ENCODE measurements at regions not wholly inside any gene's neighbourhood (a gene's known extent, or its start where the extent isn't known, plus 50 kb on each side); places are given as distances from the start of the nearest gene placed in this dataset.

DNA sequence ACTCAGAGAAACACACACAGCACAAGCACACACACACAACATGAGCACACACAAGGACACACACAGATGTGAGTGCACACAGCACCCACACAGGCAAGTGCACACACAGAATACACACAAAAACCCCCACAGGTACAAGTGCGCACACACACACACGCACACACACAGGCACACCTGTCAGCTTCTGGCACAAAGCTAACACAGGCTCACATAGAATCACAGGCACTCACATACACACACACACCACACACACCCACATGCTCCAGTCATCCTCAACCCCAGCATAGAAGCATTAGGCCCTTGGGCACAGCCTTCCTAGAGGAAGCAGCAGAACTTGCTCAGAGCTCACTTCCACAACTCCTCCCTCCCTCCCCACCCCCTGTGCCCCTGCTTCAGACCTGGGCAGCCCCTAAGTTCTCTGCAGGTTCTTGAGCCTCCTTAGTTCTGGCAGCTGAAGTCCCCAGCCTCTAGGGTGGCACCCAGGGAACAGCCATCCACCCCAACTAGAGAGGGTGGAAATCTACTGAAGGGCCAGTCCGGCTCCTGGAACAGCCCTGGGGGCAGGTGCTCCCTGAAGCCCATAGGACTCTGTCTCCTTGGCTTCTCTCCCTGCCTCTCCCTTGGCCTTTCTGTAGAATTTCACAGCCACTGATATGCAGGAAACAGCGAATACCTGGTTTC is 129.9 kb upstream of the VSTM2B start:
- DNase-seq (ENCODE audit: insufficient read length, low spot score) (no peak), FAIRE-seq (no peak)
- TF ChIP-seq SPI1 (IDR thresholded peaks at IDR 0.05; ENCODE audit: low read depth, low read length) (no peak), PAX5 (IDR thresholded peaks at IDR 0.05; ENCODE audit: insufficient read depth, low read length, severe bottlenecking) (no peak), TAF1 (IDR thresholded peaks at IDR 0.05; ENCODE audit: low read depth, low read length) (no peak), POLR2A (IDR thresholded peaks at IDR 0.05; ENCODE audit: low read depth, low read length) (no peak), POLR2AphosphoS5 (IDR thresholded peaks at IDR 0.05; ENCODE audit: low read depth, low read length) (no peak), POU2F2 (IDR thresholded peaks at IDR 0.05; ENCODE audit: low read depth, low read length) (no peak)

DNA sequence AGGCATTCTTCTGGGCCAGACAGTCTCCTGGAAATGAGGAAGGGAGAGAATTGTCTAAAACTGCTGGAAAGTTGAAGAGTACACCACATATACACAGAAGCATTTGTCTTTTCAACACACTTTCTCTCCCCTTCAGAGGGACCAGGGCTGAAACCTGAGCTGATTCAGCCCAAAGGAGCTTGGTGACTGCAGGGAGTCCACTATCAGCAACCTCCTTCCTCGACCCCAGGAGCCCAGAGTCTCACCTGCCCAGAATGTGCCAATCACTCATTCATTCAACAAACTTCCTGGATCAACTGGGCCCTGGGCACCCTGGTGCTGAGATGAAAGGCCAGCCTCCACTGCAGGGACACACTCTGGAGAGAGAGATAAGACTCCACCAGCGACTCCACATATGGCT is 128.9 kb upstream of the VSTM2B start:
- FAIRE-seq, result no peak
- DNase-seq (ENCODE audit: insufficient read length, low spot score), result no peak
- no peak for TF ChIP-seq TAF1 (IDR thresholded peaks at IDR 0.05; ENCODE audit: low read depth, low read length)
- TF ChIP-seq SPI1 (IDR thresholded peaks at IDR 0.05; ENCODE audit: low read depth, low read length), result no peak
- TF ChIP-seq POLR2A (IDR thresholded peaks at IDR 0.05; ENCODE audit: low read depth, low read length), result no peak
- TF ChIP-seq PAX5 (IDR thresholded peaks at IDR 0.05; ENCODE audit: insufficient read depth, low read length, severe bottlenecking), result no peak
- TF ChIP-seq POU2F2 (IDR thresholded peaks at IDR 0.05; ENCODE audit: low read depth, low read length), result no peak
- no peak for TF ChIP-seq POLR2AphosphoS5 (IDR thresholded peaks at IDR 0.05; ENCODE audit: low read depth, low read length)

- no peak for TF ChIP-seq TAF1 (IDR thresholded peaks at IDR 0.05; ENCODE audit: low read depth, low read length)
- TF ChIP-seq POLR2AphosphoS5 (IDR thresholded peaks at IDR 0.05; ENCODE audit: low read depth, low read length), result no peak
- FAIRE-seq, result no peak
These were observed 128.0 kb upstream of the VSTM2B start for GRCh38 chr19:29397748-29398147.

DNA sequence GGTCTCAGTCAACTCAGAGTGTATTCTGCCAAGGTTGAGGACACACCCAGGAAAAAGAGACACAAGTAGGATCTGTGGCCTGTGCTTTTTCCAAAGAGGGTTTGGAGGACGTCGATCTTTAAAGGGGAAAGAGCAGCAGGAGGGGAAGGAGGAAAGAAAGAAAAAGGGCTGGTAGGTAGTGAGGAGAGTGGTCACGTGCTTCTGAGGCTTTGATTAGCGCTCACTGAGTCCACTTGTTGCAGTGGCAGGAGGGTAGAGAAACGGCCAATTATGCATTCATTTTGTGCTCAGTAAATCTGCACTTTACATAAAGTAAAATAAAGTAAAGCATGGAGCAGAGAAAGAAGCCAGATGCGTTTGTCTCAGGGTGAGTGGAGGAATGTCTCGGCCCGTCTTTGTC is 126.0 kb upstream of the VSTM2B start:
- no peak for TF ChIP-seq PAX5 (IDR thresholded peaks at IDR 0.05; ENCODE audit: insufficient read depth, low read length, severe bottlenecking)
- TF ChIP-seq POLR2AphosphoS5 (IDR thresholded peaks at IDR 0.05; ENCODE audit: low read depth, low read length), result no peak
- TF ChIP-seq POLR2A (IDR thresholded peaks at IDR 0.05; ENCODE audit: low read depth, low read length), result no peak
- TF ChIP-seq POU2F2 (IDR thresholded peaks at IDR 0.05; ENCODE audit: low read depth, low read length), result no peak
- no peak for TF ChIP-seq SPI1 (IDR thresholded peaks at IDR 0.05; ENCODE audit: low read depth, low read length)
- TF ChIP-seq TAF1 (IDR thresholded peaks at IDR 0.05; ENCODE audit: low read depth, low read length), result no peak
- DNase-seq (ENCODE audit: insufficient read length, low spot score) (no peak), FAIRE-seq (no peak)

More at GRCh38 chr19:29397748-29398147, 128.0 kb upstream of the VSTM2B start:
- no peak for DNase-seq (ENCODE audit: insufficient read length, low spot score)

GRCh38 chr19:29400917-29401711 is 124.7 kb upstream of the VSTM2B start:
- no peak for TF ChIP-seq SPI1 (IDR thresholded peaks at IDR 0.05; ENCODE audit: low read depth, low read length)
- TF ChIP-seq POLR2AphosphoS5 (IDR thresholded peaks at IDR 0.05; ENCODE audit: low read depth, low read length), result no peak
- no peak for TF ChIP-seq TAF1 (IDR thresholded peaks at IDR 0.05; ENCODE audit: low read depth, low read length)
- TF ChIP-seq PAX5 (IDR thresholded peaks at IDR 0.05; ENCODE audit: insufficient read depth, low read length, severe bottlenecking), result no peak
- TF ChIP-seq POU2F2 (IDR thresholded peaks at IDR 0.05; ENCODE audit: low read depth, low read length), result no peak
- TF ChIP-seq POLR2A (IDR thresholded peaks at IDR 0.05; ENCODE audit: low read depth, low read length), result no peak
- no peak for DNase-seq (ENCODE audit: insufficient read length, low spot score)
- no peak for FAIRE-seq

GRCh38 chr19:29401712-29402421 is 123.9 kb upstream of the VSTM2B start:
- TF ChIP-seq POLR2A (IDR thresholded peaks at IDR 0.05; ENCODE audit: low read depth, low read length) (no peak), TAF1 (IDR thresholded peaks at IDR 0.05; ENCODE audit: low read depth, low read length) (no peak), SPI1 (IDR thresholded peaks at IDR 0.05; ENCODE audit: low read depth, low read length) (no peak), PAX5 (IDR thresholded peaks at IDR 0.05; ENCODE audit: insufficient read depth, low read length, severe bottlenecking) (no peak), POLR2AphosphoS5 (IDR thresholded peaks at IDR 0.05; ENCODE audit: low read depth, low read length) (no peak), POU2F2 (IDR thresholded peaks at IDR 0.05; ENCODE audit: low read depth, low read length) (no peak)
- no peak for DNase-seq (ENCODE audit: insufficient read length, low spot score)
- FAIRE-seq, result no peak

GRCh38 chr19:29402563-29402962 is 123.2 kb upstream of the VSTM2B start:
- TF ChIP-seq SPI1 (IDR thresholded peaks at IDR 0.05; ENCODE audit: low read depth, low read length), result no peak
- FAIRE-seq (no peak), DNase-seq (ENCODE audit: insufficient read length, low spot score) (no peak)

- TF ChIP-seq POLR2AphosphoS5 (IDR thresholded peaks at IDR 0.05; ENCODE audit: low read depth, low read length) (no peak), POU2F2 (IDR thresholded peaks at IDR 0.05; ENCODE audit: low read depth, low read length) (no peak), SPI1 (IDR thresholded peaks at IDR 0.05; ENCODE audit: low read depth, low read length) (no peak), TAF1 (IDR thresholded peaks at IDR 0.05; ENCODE audit: low read depth, low read length) (no peak), POLR2A (IDR thresholded peaks at IDR 0.05; ENCODE audit: low read depth, low read length) (no peak), PAX5 (IDR thresholded peaks at IDR 0.05; ENCODE audit: insufficient read depth, low read length, severe bottlenecking) (no peak)
- FAIRE-seq, result no peak
- DNase-seq (ENCODE audit: insufficient read length, low spot score), result no peak
These were observed 121.8 kb upstream of the VSTM2B start for GRCh38 chr19:29404015-29404414.

DNA sequence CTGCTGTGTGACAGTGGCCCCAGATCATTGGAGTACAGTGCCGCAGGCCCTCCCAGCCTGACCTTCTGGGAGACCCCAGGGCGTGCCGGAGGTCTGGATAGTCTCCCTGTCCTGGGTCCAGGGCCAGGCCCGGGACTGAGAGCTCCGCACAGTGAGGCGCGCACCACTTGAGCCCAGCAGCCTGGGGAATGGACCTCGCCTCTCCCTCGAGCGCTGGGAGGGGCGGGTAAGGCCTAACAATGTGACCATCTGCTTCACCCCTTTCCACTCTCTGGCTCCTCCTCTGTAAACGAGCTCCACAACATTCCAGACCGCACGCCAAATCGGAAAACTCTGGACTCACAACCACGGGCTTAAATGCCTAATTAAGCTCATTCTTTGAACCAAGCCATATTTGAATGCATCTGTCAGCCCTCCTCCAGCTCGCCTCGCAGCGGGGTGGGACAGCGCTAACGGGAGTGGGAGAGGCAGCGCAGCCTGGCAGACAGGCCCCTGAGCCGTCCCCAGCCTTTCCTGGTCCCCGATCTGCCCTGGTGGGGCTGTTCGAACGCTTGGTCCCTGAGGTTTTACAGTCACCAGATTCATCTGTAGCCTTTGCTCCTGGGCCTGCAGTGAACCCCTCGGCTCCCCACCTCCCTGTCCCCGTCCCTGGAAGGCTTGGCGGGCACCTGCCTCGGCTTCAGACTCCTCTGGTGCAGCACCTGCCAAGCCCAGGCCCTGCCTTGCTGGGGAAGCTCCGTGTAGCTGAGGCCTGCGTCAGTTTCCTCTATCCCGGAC is 120.7 kb upstream of the VSTM2B start:
- no peak for DNase-seq (ENCODE audit: insufficient read length, low spot score)
- FAIRE-seq, result no peak

More for the DNA sequence above, 120.7 kb upstream of the VSTM2B start:
- TF ChIP-seq POLR2AphosphoS5 (IDR thresholded peaks at IDR 0.05; ENCODE audit: low read depth, low read length) (no peak), SPI1 (IDR thresholded peaks at IDR 0.05; ENCODE audit: low read depth, low read length) (no peak), TAF1 (IDR thresholded peaks at IDR 0.05; ENCODE audit: low read depth, low read length) (no peak), POU2F2 (IDR thresholded peaks at IDR 0.05; ENCODE audit: low read depth, low read length) (no peak), POLR2A (IDR thresholded peaks at IDR 0.05; ENCODE audit: low read depth, low read length) (no peak), PAX5 (IDR thresholded peaks at IDR 0.05; ENCODE audit: insufficient read depth, low read length, severe bottlenecking) (no peak)
